DND-41 (cell line): ENCODE measurements at regions not wholly inside any gene's neighbourhood (a gene's known extent, or its start where the extent isn't known, plus 50 kb on each side); places are given as distances from the start of the nearest gene placed in this dataset.

ENCODE experiments used
- CTCF ChIP-seq: IDR thresholded peaks from 2 replicates; pipeline ENCODE4 v1.5.1; 2012; ENCODE audit warnings: borderline replicate concordance, low read length, moderate library complexity, mild to moderate bottlenecking; ENCODE audit not compliant: poor library complexity, severe bottlenecking; ENCODE audit errors: extremely low read depth
- EZH2 ChIP-seq: IDR thresholded peaks from 3 replicates; pipeline ENCODE4 v1.6.1; 2012; ENCODE audit warnings: borderline replicate concordance, low read depth, mild to moderate bottlenecking, moderate library complexity, low read length, inconsistent platforms; ENCODE audit not compliant: severe bottlenecking

DNA sequence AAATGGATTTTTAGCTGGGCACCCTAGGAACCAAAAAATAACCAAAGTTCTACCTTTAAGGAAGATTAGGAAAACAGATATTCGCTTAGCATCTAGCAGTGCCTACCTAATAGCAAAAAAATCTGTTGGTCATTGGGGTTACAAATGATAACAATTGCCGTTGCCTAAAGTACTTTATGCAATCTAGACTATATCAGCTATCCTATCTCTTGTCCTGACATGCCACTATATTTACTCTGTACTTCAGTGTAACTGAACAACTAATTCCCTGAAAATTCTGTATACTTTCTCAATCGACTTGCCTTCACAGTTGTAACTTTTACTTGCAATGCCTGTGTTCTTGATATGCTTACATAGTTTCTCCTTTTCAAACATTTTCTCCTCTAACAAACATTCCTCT is 282.9 kb upstream of the PCDH7 start:
- TF ChIP-seq CTCF (no peak), EZH2 (no peak)
